ENCODE measurements at regions not wholly inside any gene's neighbourhood (a gene's known extent, or its start where the extent isn't known, plus 50 kb on each side); places are given as distances from the start of the nearest gene placed in this dataset.

- no peak overlapping the region for H3K9ac ChIP-seq (ENCODE audit: low read length)
- H3K36me3 ChIP-seq (ENCODE audit: insufficient read depth, low read length) = no peaks in the 10 kb centered on the region
- H3K27me3 ChIP-seq (ENCODE audit: control insufficient read depth in 1 of 2, insufficient read depth in 2 of 2, low read length in 2 of 2) = no peaks in the 10 kb centered on the region
- H3K9me3 ChIP-seq (ENCODE audit: low read length) = no peaks in the 10 kb centered on the region
- H3K4me3 ChIP-seq (ENCODE audit: low read depth in 1 of 2, low read length in 2 of 2) = no peak overlapping the region
- no peak overlapping the region for H3K27ac ChIP-seq (ENCODE audit: low read depth, low read length)
- H3K4me1 ChIP-seq (ENCODE audit: insufficient read depth, low read length) = no peaks in the 10 kb centered on the region
Observed at GRCh38 chr15:94925680-94926079, 694.3 kb downstream of the MCTP2 start.

GRCh38 chr15:94927003-94927402 is 695.6 kb downstream of the MCTP2 start:
- Histone ChIP-seq H3K4me1 (ENCODE audit: insufficient read depth, low read length) (no peaks in the 10 kb centered on the region), H3K36me3 (ENCODE audit: insufficient read depth, low read length) (no peaks in the 10 kb centered on the region), H3K9ac (ENCODE audit: low read length) (no peak overlapping the region), H3K27me3 (ENCODE audit: control insufficient read depth in 1 of 2, insufficient read depth in 2 of 2, low read length in 2 of 2) (no peaks in the 10 kb centered on the region), H3K9me3 (ENCODE audit: low read length) (no peaks in the 10 kb centered on the region), H3K4me3 (ENCODE audit: low read depth in 1 of 2, low read length in 2 of 2) (no peak overlapping the region), H3K27ac (ENCODE audit: low read depth, low read length) (no peak overlapping the region)

DNA sequence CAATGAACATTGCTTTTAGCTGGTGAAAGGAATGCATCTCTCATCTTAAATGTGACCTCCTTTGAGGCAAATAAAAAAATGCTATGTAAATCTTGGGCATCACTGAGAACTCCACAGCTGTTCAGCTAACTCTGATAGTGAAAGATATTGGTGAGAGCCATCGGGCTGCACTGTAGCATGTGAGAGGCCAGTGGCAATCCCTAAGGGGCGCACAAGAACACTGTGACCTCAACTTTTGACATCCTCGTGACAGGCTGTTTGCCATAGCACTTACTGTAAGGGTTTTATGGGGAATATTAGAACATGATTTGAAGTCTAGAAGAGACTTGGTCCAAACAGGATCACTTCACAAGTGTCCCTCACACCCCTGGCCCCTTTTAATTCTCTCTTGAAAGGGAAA is 697.9 kb downstream of the MCTP2 start:
- Histone ChIP-seq H3K4me1 (ENCODE audit: insufficient read depth, low read length) (no peaks in the 10 kb centered on the region), H3K9me3 (ENCODE audit: low read length) (no peaks in the 10 kb centered on the region), H3K27ac (ENCODE audit: low read depth, low read length) (no peak overlapping the region), H3K9ac (ENCODE audit: low read length) (no peak overlapping the region), H3K27me3 (ENCODE audit: control insufficient read depth in 1 of 2, insufficient read depth in 2 of 2, low read length in 2 of 2) (no peaks in the 10 kb centered on the region), H3K36me3 (ENCODE audit: insufficient read depth, low read length) (no peaks in the 10 kb centered on the region), H3K4me3 (ENCODE audit: low read depth in 1 of 2, low read length in 2 of 2) (no peak overlapping the region)

GRCh38 chr15:94930441-94930840 is 699.1 kb downstream of the MCTP2 start:
- H3K27me3 ChIP-seq (ENCODE audit: control insufficient read depth in 1 of 2, insufficient read depth in 2 of 2, low read length in 2 of 2) = no peaks in the 10 kb centered on the region

GRCh38 chr15:94930960-94931359 is 699.6 kb downstream of the MCTP2 start:
- Histone ChIP-seq H3K9ac (ENCODE audit: low read length) (no peak overlapping the region), H3K27ac (ENCODE audit: low read depth, low read length) (no peak overlapping the region), H3K27me3 (ENCODE audit: control insufficient read depth in 1 of 2, insufficient read depth in 2 of 2, low read length in 2 of 2) (no peaks in the 10 kb centered on the region), H3K36me3 (ENCODE audit: insufficient read depth, low read length) (no peaks in the 10 kb centered on the region), H3K9me3 (ENCODE audit: low read length) (no peaks in the 10 kb centered on the region), H3K4me1 (ENCODE audit: insufficient read depth, low read length) (no peaks in the 10 kb centered on the region), H3K4me3 (ENCODE audit: low read depth in 1 of 2, low read length in 2 of 2) (no peak overlapping the region)

More at GRCh38 chr15:94930441-94930840, 699.1 kb downstream of the MCTP2 start:
- H3K4me3 ChIP-seq (ENCODE audit: low read depth in 1 of 2, low read length in 2 of 2) = no peak overlapping the region
- no peak overlapping the region for H3K9ac ChIP-seq (ENCODE audit: low read length)
- H3K4me1 ChIP-seq (ENCODE audit: insufficient read depth, low read length) = no peaks in the 10 kb centered on the region
- H3K36me3 ChIP-seq (ENCODE audit: insufficient read depth, low read length) = no peaks in the 10 kb centered on the region
- no peak overlapping the region for H3K27ac ChIP-seq (ENCODE audit: low read depth, low read length)
- H3K9me3 ChIP-seq (ENCODE audit: low read length) = no peaks in the 10 kb centered on the region

- no peaks in the 10 kb centered on the region for H3K4me1 ChIP-seq (ENCODE audit: insufficient read depth, low read length)
- no peaks in the 10 kb centered on the region for H3K36me3 ChIP-seq (ENCODE audit: insufficient read depth, low read length)
- no peak overlapping the region for H3K4me3 ChIP-seq (ENCODE audit: low read depth in 1 of 2, low read length in 2 of 2)
Observed at GRCh38 chr15:94934440-94934839, 703.1 kb downstream of the MCTP2 start.

GRCh38 chr15:94937242-94937641 is 705.9 kb downstream of the MCTP2 start:
- H3K4me1 ChIP-seq (ENCODE audit: insufficient read depth, low read length) = no peaks in the 10 kb centered on the region
- no peaks in the 10 kb centered on the region for H3K36me3 ChIP-seq (ENCODE audit: insufficient read depth, low read length)
- no peak overlapping the region for H3K4me3 ChIP-seq (ENCODE audit: low read depth in 1 of 2, low read length in 2 of 2)
- no peaks in the 10 kb centered on the region for H3K9me3 ChIP-seq (ENCODE audit: low read length)
- no peaks in the 10 kb centered on the region for H3K27me3 ChIP-seq (ENCODE audit: control insufficient read depth in 1 of 2, insufficient read depth in 2 of 2, low read length in 2 of 2)
- H3K9ac ChIP-seq (ENCODE audit: low read length) = no peak overlapping the region
- no peak overlapping the region for H3K27ac ChIP-seq (ENCODE audit: low read depth, low read length)

More at GRCh38 chr15:94934440-94934839, 703.1 kb downstream of the MCTP2 start:
- Histone ChIP-seq H3K27me3 (ENCODE audit: control insufficient read depth in 1 of 2, insufficient read depth in 2 of 2, low read length in 2 of 2) (no peaks in the 10 kb centered on the region), H3K27ac (ENCODE audit: low read depth, low read length) (no peak overlapping the region), H3K9ac (ENCODE audit: low read length) (no peak overlapping the region), H3K9me3 (ENCODE audit: low read length) (no peaks in the 10 kb centered on the region)

DNA sequence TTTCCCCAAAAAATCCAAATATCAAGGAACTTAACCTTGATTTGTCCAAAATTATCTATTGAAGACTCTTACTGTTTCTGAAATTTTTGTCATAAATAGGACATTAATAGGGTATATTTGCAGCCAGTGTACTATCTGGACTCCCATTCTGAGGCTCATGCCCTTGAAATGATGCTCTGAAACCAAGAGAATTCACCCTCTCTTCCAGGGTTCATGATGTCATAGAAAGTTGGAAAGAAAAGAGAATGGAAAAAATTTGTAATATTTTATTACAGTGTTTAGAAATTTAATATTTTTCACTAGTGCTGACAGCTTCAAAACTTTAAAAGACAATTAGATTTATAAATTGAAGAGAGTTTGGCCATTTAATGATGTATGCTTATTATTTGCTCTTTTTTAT is 712.5 kb downstream of the MCTP2 start:
- no peak overlapping the region for H3K9ac ChIP-seq (ENCODE audit: low read length)
- H3K9me3 ChIP-seq (ENCODE audit: low read length) = no peaks in the 10 kb centered on the region
- no peaks in the 10 kb centered on the region for H3K36me3 ChIP-seq (ENCODE audit: insufficient read depth, low read length)
- H3K4me3 ChIP-seq (ENCODE audit: low read depth in 1 of 2, low read length in 2 of 2) = no peak overlapping the region
- H3K27me3 ChIP-seq (ENCODE audit: control insufficient read depth in 1 of 2, insufficient read depth in 2 of 2, low read length in 2 of 2) = no peaks in the 10 kb centered on the region
- H3K27ac ChIP-seq (ENCODE audit: low read depth, low read length) = no peak overlapping the region
- no peaks in the 10 kb centered on the region for H3K4me1 ChIP-seq (ENCODE audit: insufficient read depth, low read length)

GRCh38 chr15:94951538-94951937 is 720.2 kb downstream of the MCTP2 start:
- no peaks in the 10 kb centered on the region for H3K9me3 ChIP-seq (ENCODE audit: low read length)
- H3K27ac ChIP-seq (ENCODE audit: low read depth, low read length) = no peak overlapping the region
- no peak overlapping the region for H3K4me3 ChIP-seq (ENCODE audit: low read depth in 1 of 2, low read length in 2 of 2)
- no peaks in the 10 kb centered on the region for H3K36me3 ChIP-seq (ENCODE audit: insufficient read depth, low read length)
- no peaks in the 10 kb centered on the region for H3K27me3 ChIP-seq (ENCODE audit: control insufficient read depth in 1 of 2, insufficient read depth in 2 of 2, low read length in 2 of 2)
- no peak overlapping the region for H3K9ac ChIP-seq (ENCODE audit: low read length)
- H3K4me1 ChIP-seq (ENCODE audit: insufficient read depth, low read length) = no peaks in the 10 kb centered on the region

GRCh38 chr15:94963953-94964352 is 732.6 kb downstream of the MCTP2 start:
- H3K9ac ChIP-seq (ENCODE audit: low read length) = no peak overlapping the region
- no peak overlapping the region for H3K4me3 ChIP-seq (ENCODE audit: low read depth in 1 of 2, low read length in 2 of 2)

GRCh38 chr15:94965593-94965992 is 734.2 kb downstream of the MCTP2 start:
- H3K36me3 ChIP-seq (ENCODE audit: insufficient read depth, low read length) = no peaks in the 10 kb centered on the region
- no peak overlapping the region for H3K9ac ChIP-seq (ENCODE audit: low read length)
- no peak overlapping the region for H3K27ac ChIP-seq (ENCODE audit: low read depth, low read length)
- H3K4me1 ChIP-seq (ENCODE audit: insufficient read depth, low read length) = no peaks in the 10 kb centered on the region
- H3K9me3 ChIP-seq (ENCODE audit: low read length) = no peaks in the 10 kb centered on the region
- no peak overlapping the region for H3K4me3 ChIP-seq (ENCODE audit: low read depth in 1 of 2, low read length in 2 of 2)
- no peaks in the 10 kb centered on the region for H3K27me3 ChIP-seq (ENCODE audit: control insufficient read depth in 1 of 2, insufficient read depth in 2 of 2, low read length in 2 of 2)

More at GRCh38 chr15:94963953-94964352, 732.6 kb downstream of the MCTP2 start:
- Histone ChIP-seq H3K36me3 (ENCODE audit: insufficient read depth, low read length) (no peaks in the 10 kb centered on the region), H3K4me1 (ENCODE audit: insufficient read depth, low read length) (no peaks in the 10 kb centered on the region), H3K9me3 (ENCODE audit: low read length) (no peaks in the 10 kb centered on the region), H3K27ac (ENCODE audit: low read depth, low read length) (no peak overlapping the region), H3K27me3 (ENCODE audit: control insufficient read depth in 1 of 2, insufficient read depth in 2 of 2, low read length in 2 of 2) (no peaks in the 10 kb centered on the region)

DNA sequence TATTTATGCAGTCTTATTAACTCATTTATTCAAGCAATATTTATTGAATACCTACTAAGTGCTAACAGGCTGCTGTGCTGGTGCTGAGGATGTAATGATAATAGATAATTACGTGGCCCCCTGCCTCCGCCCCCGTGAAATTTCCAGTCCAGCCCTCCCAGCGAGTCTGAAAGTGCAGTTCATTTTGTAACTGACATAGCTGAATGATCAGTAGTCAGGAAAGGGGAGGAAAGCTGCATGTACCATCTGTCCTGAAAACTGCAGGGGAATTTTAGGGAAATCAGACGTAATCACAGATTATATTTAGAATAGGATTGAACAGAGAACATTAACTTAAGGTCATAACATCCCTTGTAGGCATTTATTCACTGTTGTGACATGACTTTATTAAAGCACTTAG is 736.8 kb downstream of the MCTP2 start:
- Histone ChIP-seq H3K27ac (ENCODE audit: low read depth, low read length) (no peak overlapping the region), H3K27me3 (ENCODE audit: control insufficient read depth in 1 of 2, insufficient read depth in 2 of 2, low read length in 2 of 2) (no peaks in the 10 kb centered on the region), H3K9ac (ENCODE audit: low read length) (no peak overlapping the region), H3K36me3 (ENCODE audit: insufficient read depth, low read length) (no peaks in the 10 kb centered on the region), H3K4me3 (ENCODE audit: low read depth in 1 of 2, low read length in 2 of 2) (no peak overlapping the region), H3K4me1 (ENCODE audit: insufficient read depth, low read length) (no peaks in the 10 kb centered on the region), H3K9me3 (ENCODE audit: low read length) (no peaks in the 10 kb centered on the region)

All from muscle layer of colon (tissue), 2 donors.